HG02759 (cell line): ENCODE measurements at regions not wholly inside any gene's neighbourhood (a gene's known extent, or its start where the extent isn't known, plus 50 kb on each side); places are given as distances from the start of the nearest gene placed in this dataset.
A peak's percentile ranks its signal among the peaks of the same experiment; 100 is the strongest.
"Not testable (repeated sequence)": the region's sequence is repeated elsewhere in the genome, so short reads cannot be mapped to it uniquely, and the experiment has no call there.

Experiments used
- ATAC-seq: cut with Tn5 transposase; IDR thresholded peaks from one replicate; pipeline ENCODE4 v1.9.1; 2021; ENCODE audit warnings: mild to moderate bottlenecking, moderate library complexity; ENCODE audit not compliant: unreplicated experiment

GRCh38 chr2:111463956-111464355 is 343.2 kb downstream of the BCL2L11 start:
- peak; percentile 95 for ATAC-seq

- ATAC-seq, result not testable (repeated sequence)
Measured at GRCh38 chr2:111464367-111464766, 343.7 kb downstream of the BCL2L11 start.

- ATAC-seq, result not testable (repeated sequence)
Measured at GRCh38 chr2:111465521-111465920, 344.8 kb downstream of the BCL2L11 start.

- ATAC-seq, result not testable (repeated sequence)
Measured at GRCh38 chr2:111466744-111467143, 346.0 kb downstream of the BCL2L11 start.

- ATAC-seq, result not testable (repeated sequence)
Measured at GRCh38 chr2:111470924-111471323, 350.2 kb downstream of the BCL2L11 start.

GRCh38 chr2:111471791-111472530 is 351.2 kb downstream of the BCL2L11 start:
- ATAC-seq, result not testable (repeated sequence)

GRCh38 chr2:111472844-111473403 is 352.2 kb downstream of the BCL2L11 start:
- not testable (repeated sequence) for ATAC-seq

GRCh38 chr2:111473522-111473921 is 352.8 kb downstream of the BCL2L11 start:
- not testable (repeated sequence) for ATAC-seq

GRCh38 chr2:111474198-111474705 is 353.5 kb downstream of the BCL2L11 start:
- not testable (repeated sequence) for ATAC-seq

GRCh38 chr2:111478335-111478734 is 357.6 kb downstream of the BCL2L11 start:
- ATAC-seq, result not testable (repeated sequence)

GRCh38 chr2:111478871-111479318 is 358.2 kb downstream of the BCL2L11 start:
- peak; percentile 67 for ATAC-seq

GRCh38 chr2:111480016-111480625 is 359.4 kb downstream of the BCL2L11 start:
- ATAC-seq, result not testable (repeated sequence)

- not testable (repeated sequence) for ATAC-seq
Measured at GRCh38 chr2:111480633-111481032, 359.9 kb downstream of the BCL2L11 start.

GRCh38 chr2:111481219-111481618 is 360.5 kb downstream of the BCL2L11 start:
- ATAC-seq, result not testable (repeated sequence)

GRCh38 chr2:111482987-111483679 is 362.4 kb downstream of the BCL2L11 start:
- peak; percentile 74 for ATAC-seq

GRCh38 chr2:111484097-111484496 is 363.4 kb downstream of the BCL2L11 start:
- ATAC-seq, result not testable (repeated sequence)

GRCh38 chr2:111485895-111486294 is 365.2 kb downstream of the BCL2L11 start:
- ATAC-seq, result not testable (repeated sequence)

GRCh38 chr2:111488451-111488850 is 367.7 kb downstream of the BCL2L11 start:
- not testable (repeated sequence) for ATAC-seq

- ATAC-seq, result not testable (repeated sequence)
Measured at GRCh38 chr2:111489460-111489859, 368.7 kb downstream of the BCL2L11 start.

- ATAC-seq, result not testable (repeated sequence)
Measured at GRCh38 chr2:111491181-111491580, 370.5 kb downstream of the BCL2L11 start.

- ATAC-seq, result not testable (repeated sequence)
Measured at GRCh38 chr2:111491614-111492013, 370.9 kb downstream of the BCL2L11 start.
